Prostate gland (tissue), 2 donors: ENCODE measurements at regions not wholly inside any gene's neighbourhood (a gene's known extent, or its start where the extent isn't known, plus 50 kb on each side); places are given as distances from the start of the nearest gene placed in this dataset.

Experiments used
- POLR2A ChIP-seq: fragments of 450-650 bp; IDR thresholded peaks from one replicate; pipeline ENCODE4 v1.6.1; 2016; ENCODE audit warnings: antibody characterized with exemption, mild to moderate bottlenecking
- TF ChIP-seq, protein P1 (sequence below), 4 experiments: fragments of 200-600 bp in 2 of 4; fragments of 450-650 bp in 2 of 4; sonication (generic) in 2 of 4; IDR thresholded peaks; 1 replicate in 3 of 4; 2 replicates in 1 of 4; pipeline ENCODE4 v1.5.1; 2016 to 2019; ENCODE audit warnings: antibody characterized with exemption in 4 of 4, mild to moderate bottlenecking in 2 of 4, moderate library complexity in 2 of 4

DNA sequence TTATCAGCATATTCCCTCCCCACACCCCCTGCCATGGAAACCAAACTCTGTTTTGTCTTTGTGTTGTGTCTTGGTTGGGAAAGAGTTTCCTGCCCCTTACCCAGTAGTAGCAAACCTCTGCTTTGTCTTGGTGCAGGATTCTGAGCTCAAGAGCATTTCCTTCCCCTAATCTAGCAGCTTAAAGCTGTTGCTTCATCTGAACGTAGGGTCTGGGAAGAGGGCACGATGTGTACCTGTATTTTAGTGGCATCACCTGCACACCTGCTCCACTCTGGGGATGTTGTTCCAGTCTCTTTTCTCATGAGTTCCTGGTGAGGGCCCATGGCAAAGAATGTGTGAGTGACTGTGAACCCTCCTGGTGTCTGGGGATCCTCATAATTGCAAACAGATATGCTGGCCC lies 164.7 kb downstream of the SCP2D1 start:
- TF ChIP-seq, protein P1, sequence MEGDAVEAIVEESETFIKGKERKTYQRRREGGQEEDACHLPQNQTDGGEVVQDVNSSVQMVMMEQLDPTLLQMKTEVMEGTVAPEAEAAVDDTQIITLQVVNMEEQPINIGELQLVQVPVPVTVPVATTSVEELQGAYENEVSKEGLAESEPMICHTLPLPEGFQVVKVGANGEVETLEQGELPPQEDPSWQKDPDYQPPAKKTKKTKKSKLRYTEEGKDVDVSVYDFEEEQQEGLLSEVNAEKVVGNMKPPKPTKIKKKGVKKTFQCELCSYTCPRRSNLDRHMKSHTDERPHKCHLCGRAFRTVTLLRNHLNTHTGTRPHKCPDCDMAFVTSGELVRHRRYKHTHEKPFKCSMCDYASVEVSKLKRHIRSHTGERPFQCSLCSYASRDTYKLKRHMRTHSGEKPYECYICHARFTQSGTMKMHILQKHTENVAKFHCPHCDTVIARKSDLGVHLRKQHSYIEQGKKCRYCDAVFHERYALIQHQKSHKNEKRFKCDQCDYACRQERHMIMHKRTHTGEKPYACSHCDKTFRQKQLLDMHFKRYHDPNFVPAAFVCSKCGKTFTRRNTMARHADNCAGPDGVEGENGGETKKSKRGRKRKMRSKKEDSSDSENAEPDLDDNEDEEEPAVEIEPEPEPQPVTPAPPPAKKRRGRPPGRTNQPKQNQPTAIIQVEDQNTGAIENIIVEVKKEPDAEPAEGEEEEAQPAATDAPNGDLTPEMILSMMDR (IDR thresholded peaks at IDR 0.05), result no peak
- no peak for TF ChIP-seq POLR2A
